ENCODE measurements at regions not wholly inside any gene's neighbourhood (a gene's known extent, or its start where the extent isn't known, plus 50 kb on each side); places are given as distances from the start of the nearest gene placed in this dataset.

GRCh38 chr11:62062223-62062861 lies 61.5 kb upstream of the INCENP start:
- Histone ChIP-seq H3K27ac (ENCODE audit: low read depth, low read length) (no peak overlapping the region), H3K4me1 (ENCODE audit: insufficient read depth, low read length) (no peaks in the 10 kb centered on the region), H3K9me3 (ENCODE audit: control insufficient read depth in 1 of 2, low read length in 2 of 2) (no peaks in the 10 kb centered on the region), H3K27me3 (ENCODE audit: insufficient read depth, low read length) (no peaks in the 10 kb centered on the region), H3K36me3 (ENCODE audit: insufficient read depth, low read length) (no peaks in the 10 kb centered on the region), H3K4me3 (ENCODE audit: low read length in 2 of 2) (no peak overlapping the region)
- peak overlapping the region in 1 of 7 donors; percentile 61 for H3K27ac Mint-ChIP-seq
- H3K9me3 Mint-ChIP-seq = peaks cover 0 to 2% (median 0%) of the 10 kb centered on the region in 8 donors
- no peaks in the 10 kb centered on the region for H3K4me1 Mint-ChIP-seq
- CTCF ChIA-PET (ENCODE audit: partially characterized antibody) = interaction anchor here (1.0 to 2.5 kb wide), 2 partner anchors 19 to 99 kb away, joined by 3 to 8 read pairs; no protein-coding TSS in a partner anchor
- H3K27me3 Mint-ChIP-seq = peaks cover 0 to 9% of the 10 kb centered on the region in 2 donors
- H3K36me3 Mint-ChIP-seq = no peaks in the 10 kb centered on the region
- intact Hi-C loops (cut with micrococcal nuclease) = no loop called here
- no peak for DNase-seq
- POLR2A ChIA-PET (ENCODE audit: partially characterized antibody) = interaction anchor here (0.8 kb wide), 1 partner anchor 95 kb away, joined by 3 read pairs; the partner anchor contains the start of gene FTH1
- no peak overlapping the region for H3K4me3 Mint-ChIP-seq

GRCh38 chr11:62061356-62062222 lies 62.2 kb upstream of the INCENP start:
- Mint-ChIP-seq H3K4me1 (no peaks in the 10 kb centered on the region), H3K4me3 (no peak overlapping the region), H3K36me3 (no peaks in the 10 kb centered on the region), H3K9me3 (peaks cover 0 to 2% (median 0%) of the 10 kb centered on the region in 8 donors), H3K27me3 (peaks cover 0 to 7% of the 10 kb centered on the region in 2 donors), H3K27ac (peak overlapping the region in 3 of 7 donors; percentile 16 to 61 (median 47))
- ChIA-PET POLR2A (ENCODE audit: partially characterized antibody) (interaction anchor here (0.8 kb wide), 1 partner anchor 94 kb away, joined by 3 read pairs; the partner anchor contains the start of gene FTH1), CTCF (ENCODE audit: partially characterized antibody) (interaction anchor here (2.5 kb wide), 1 partner anchor 20 kb away, joined by 8 read pairs; no protein-coding TSS in a partner anchor)
- Histone ChIP-seq H3K4me1 (ENCODE audit: insufficient read depth, low read length) (no peaks in the 10 kb centered on the region), H3K9me3 (ENCODE audit: control insufficient read depth in 1 of 2, low read length in 2 of 2) (no peaks in the 10 kb centered on the region), H3K4me3 (ENCODE audit: low read length in 2 of 2) (no peak overlapping the region), H3K27ac (ENCODE audit: low read depth, low read length) (no peak overlapping the region), H3K27me3 (ENCODE audit: insufficient read depth, low read length) (no peaks in the 10 kb centered on the region), H3K36me3 (ENCODE audit: insufficient read depth, low read length) (no peaks in the 10 kb centered on the region)
- intact Hi-C loops (cut with micrococcal nuclease) = no loop called here
- DNase-seq = no peak

- Mint-ChIP-seq H3K27me3 (peaks cover 0 to 3% of the 10 kb centered on the region in 2 donors), H3K9me3 (peaks cover 0 to 2% (median 0%) of the 10 kb centered on the region in 8 donors), H3K4me3 (no peak overlapping the region), H3K4me1 (no peaks in the 10 kb centered on the region), H3K36me3 (no peaks in the 10 kb centered on the region), H3K27ac (peak overlapping the region in 2 of 7 donors; percentile 25 to 75)
- Histone ChIP-seq H3K4me1 (ENCODE audit: insufficient read depth, low read length) (no peaks in the 10 kb centered on the region), H3K27ac (ENCODE audit: low read depth, low read length) (no peak overlapping the region), H3K36me3 (ENCODE audit: insufficient read depth, low read length) (no peaks in the 10 kb centered on the region), H3K9me3 (ENCODE audit: control insufficient read depth in 1 of 2, low read length in 2 of 2) (no peaks in the 10 kb centered on the region), H3K4me3 (ENCODE audit: low read length in 2 of 2) (no peak overlapping the region), H3K27me3 (ENCODE audit: insufficient read depth, low read length) (no peaks in the 10 kb centered on the region)
- intact Hi-C loops (cut with micrococcal nuclease) = no loop called here
- CTCF ChIA-PET (ENCODE audit: partially characterized antibody) = no interaction called here
- POLR2A ChIA-PET (ENCODE audit: partially characterized antibody) = no interaction called here
- DNase-seq = no peak
These were observed 66.7 kb upstream of the INCENP start for GRCh38 chr11:62057069-62057468.

GRCh38 chr11:62055970-62056369 lies 67.8 kb upstream of the INCENP start:
- Histone ChIP-seq H3K27ac (ENCODE audit: low read depth, low read length) (no peak overlapping the region), H3K9me3 (ENCODE audit: control insufficient read depth in 1 of 2, low read length in 2 of 2) (no peaks in the 10 kb centered on the region), H3K4me3 (ENCODE audit: low read length in 2 of 2) (no peak overlapping the region), H3K36me3 (ENCODE audit: insufficient read depth, low read length) (no peaks in the 10 kb centered on the region), H3K4me1 (ENCODE audit: insufficient read depth, low read length) (no peaks in the 10 kb centered on the region), H3K27me3 (ENCODE audit: insufficient read depth, low read length) (no peaks in the 10 kb centered on the region)
- Mint-ChIP-seq H3K27me3 (peaks cover 0 to 3% of the 10 kb centered on the region in 2 donors), H3K9me3 (peaks cover 0 to under 1% (median 0%) of the 10 kb centered on the region in 8 donors), H3K36me3 (no peaks in the 10 kb centered on the region), H3K4me3 (no peak overlapping the region), H3K4me1 (no peaks in the 10 kb centered on the region), H3K27ac (peak overlapping the region in 1 of 7 donors; percentile 0)
- intact Hi-C loops (cut with micrococcal nuclease) = no loop called here
- CTCF ChIA-PET (ENCODE audit: partially characterized antibody) = no interaction called here
- POLR2A ChIA-PET (ENCODE audit: partially characterized antibody) = no interaction called here
- no peak for DNase-seq

- Mint-ChIP-seq H3K27me3 (peaks cover 0 to 3% of the 10 kb centered on the region in 2 donors), H3K36me3 (no peaks in the 10 kb centered on the region), H3K27ac (peak overlapping the region in 1 of 7 donors; percentile 29), H3K9me3 (no peaks in the 10 kb centered on the region), H3K4me1 (no peaks in the 10 kb centered on the region), H3K4me3 (no peak overlapping the region)
- ChIA-PET CTCF (ENCODE audit: partially characterized antibody) (interaction anchor here (0.6 to 4.8 kb wide), 5 partner anchors 27 to 159 kb away, joined by 3 to 28 read pairs (median 3); no protein-coding TSS in a partner anchor), POLR2A (ENCODE audit: partially characterized antibody) (interaction anchor here (0.8 to 3.3 kb wide), 2 partner anchors 29 to 87 kb away, joined by 3 to 12 read pairs; partner anchors contain the start of gene FTH1)
- Histone ChIP-seq H3K4me3 (ENCODE audit: low read length in 2 of 2) (no peak overlapping the region), H3K4me1 (ENCODE audit: insufficient read depth, low read length) (no peaks in the 10 kb centered on the region), H3K9me3 (ENCODE audit: control insufficient read depth in 1 of 2, low read length in 2 of 2) (no peaks in the 10 kb centered on the region), H3K27ac (ENCODE audit: low read depth, low read length) (no peak overlapping the region), H3K27me3 (ENCODE audit: insufficient read depth, low read length) (no peaks in the 10 kb centered on the region), H3K36me3 (ENCODE audit: insufficient read depth, low read length) (no peaks in the 10 kb centered on the region)
- DNase-seq = peak; percentile 11 to 53 (median 36)
- intact Hi-C loops (cut with micrococcal nuclease) = loop anchor here (1.0 kb wide), 2 partner anchors 155 to 257 kb away; no protein-coding TSS in a partner anchor
These were observed 69.2 kb upstream of the INCENP start for GRCh38 chr11:62054484-62055121.

- no peak overlapping the region for H3K27ac ChIP-seq (ENCODE audit: low read depth, low read length)
- no peak for DNase-seq
- H3K4me3 ChIP-seq (ENCODE audit: low read length in 2 of 2) = no peak overlapping the region
- Mint-ChIP-seq H3K27me3 (peaks cover 0 to 3% of the 10 kb centered on the region in 2 donors), H3K27ac (no peak overlapping the region), H3K4me1 (no peaks in the 10 kb centered on the region), H3K9me3 (no peaks in the 10 kb centered on the region), H3K4me3 (no peak overlapping the region), H3K36me3 (no peaks in the 10 kb centered on the region)
- H3K36me3 ChIP-seq (ENCODE audit: insufficient read depth, low read length) = no peaks in the 10 kb centered on the region
- CTCF ChIA-PET (ENCODE audit: partially characterized antibody) = interaction anchor here (0.6 to 4.8 kb wide), 5 partner anchors 27 to 158 kb away, joined by 3 to 28 read pairs (median 3); no protein-coding TSS in a partner anchor
- no peaks in the 10 kb centered on the region for H3K27me3 ChIP-seq (ENCODE audit: insufficient read depth, low read length)
- POLR2A ChIA-PET (ENCODE audit: partially characterized antibody) = interaction anchor here (0.8 to 3.3 kb wide), 2 partner anchors 28 to 87 kb away, joined by 3 to 12 read pairs; partner anchors contain the start of gene FTH1
- H3K9me3 ChIP-seq (ENCODE audit: control insufficient read depth in 1 of 2, low read length in 2 of 2) = no peaks in the 10 kb centered on the region
- intact Hi-C loops (cut with micrococcal nuclease) = loop anchor here (1.0 kb wide), 2 partner anchors 155 to 257 kb away; no protein-coding TSS in a partner anchor
- H3K4me1 ChIP-seq (ENCODE audit: insufficient read depth, low read length) = no peaks in the 10 kb centered on the region
These were observed 69.7 kb upstream of the INCENP start for GRCh38 chr11:62054081-62054480.
